GM10248 (cell line): ENCODE measurements at regions not wholly inside any gene's neighbourhood (a gene's known extent, or its start where the extent isn't known, plus 50 kb on each side); places are given as distances from the start of the nearest gene placed in this dataset.

ENCODE experiments used
- CTCF ChIA-PET: fragments of 300-600 bp; sonication (Branson Sonifier 250); formaldehyde crosslinking; extraction: SDS; loops from one replicate; lab custom pipeline; 2021; ENCODE audit warnings: antibody characterized with exemption; lab: Yijun Ruan, JAX
- POLR2A ChIA-PET: fragments of 350-650 bp; sonication (Branson Sonifier 250); formaldehyde crosslinking; extraction: SDS; loops from one replicate; lab custom pipeline; 2020; ENCODE audit warnings: antibody characterized with exemption; lab: Yijun Ruan, JAX
- DNase-seq: peaks from one replicate; pipeline ENCODE4 v3.0.0; 2012; ENCODE audit errors: extremely low spot score
- CTCF ChIP-seq: IDR thresholded peaks from 2 replicates; pipeline ENCODE4 v1.5.1; 2012; ENCODE audit warnings: mild to moderate bottlenecking, low read depth; ENCODE audit errors: extremely low read depth, missing control alignments, control extremely low read depth

DNA sequence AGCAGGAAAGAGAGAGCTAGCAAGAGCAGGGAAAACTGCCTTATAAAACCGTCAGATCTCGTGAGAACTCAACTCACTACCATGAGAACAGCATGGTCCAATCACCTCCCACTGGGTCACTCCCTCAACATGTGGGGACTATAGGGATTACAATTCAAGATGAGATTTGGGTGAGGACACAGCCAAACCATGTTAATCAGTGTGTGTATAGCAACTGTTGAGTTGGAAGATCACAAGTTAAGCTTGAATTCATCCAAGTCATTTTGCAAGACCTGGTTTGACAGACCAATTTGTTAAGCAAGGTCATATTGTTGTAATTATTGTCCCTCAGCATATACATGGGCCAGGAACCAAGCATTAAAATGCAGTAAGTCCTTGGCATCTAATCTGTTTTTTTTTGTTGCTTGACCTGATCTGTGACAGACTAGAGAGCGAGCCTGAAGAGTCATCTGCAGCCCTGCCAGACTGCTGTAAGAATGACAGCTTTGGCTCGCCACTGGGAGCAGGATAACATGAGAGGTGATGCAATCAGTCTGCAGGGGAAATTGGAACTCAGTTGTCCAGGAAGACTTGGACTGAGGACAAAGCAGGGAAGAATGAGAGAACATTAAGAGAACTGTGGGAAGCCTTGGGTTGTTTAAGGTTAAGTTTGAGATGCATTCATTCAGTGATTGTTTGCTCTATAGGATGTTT lies 297.6 kb upstream of the SEL1L start:
- ChIA-PET CTCF (interaction anchor here (1.4 kb wide), 1 partner anchor 13 kb away, joined by 5 read pairs; no protein-coding TSS in a partner anchor), POLR2A (no interaction called here)
- no peak for DNase-seq
- no peak for TF ChIP-seq CTCF

GRCh38 chr14:81834308-81834707 lies 300.7 kb upstream of the SEL1L start:
- POLR2A ChIA-PET, result no interaction called here
- CTCF ChIA-PET, result no interaction called here
- TF ChIP-seq CTCF, result no peak
- no peak for DNase-seq

DNA sequence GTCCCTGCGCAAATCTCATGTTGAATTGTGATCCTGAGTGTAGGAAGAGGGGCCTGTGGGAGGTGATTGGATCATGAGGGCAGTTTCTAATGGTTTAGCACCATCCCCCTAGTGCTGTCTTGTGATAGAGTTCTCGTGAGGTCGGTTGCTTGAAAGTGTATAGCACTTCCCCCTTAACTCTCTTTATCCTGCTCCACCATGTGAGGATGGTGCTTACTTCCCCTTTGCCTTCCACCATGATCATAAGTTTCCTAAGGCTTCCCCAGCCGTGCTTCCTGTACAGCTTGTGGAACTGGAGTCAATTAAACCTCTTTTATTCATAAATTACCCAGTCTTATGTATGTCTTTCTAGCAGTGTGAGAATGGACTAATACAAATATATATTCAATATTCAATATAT lies 303.7 kb upstream of the SEL1L start:
- TF ChIP-seq CTCF, result no peak
- ChIA-PET CTCF (no interaction called here), POLR2A (no interaction called here)
- DNase-seq, result no peak

- CTCF ChIA-PET, result no interaction called here
- DNase-seq, result no peak
- POLR2A ChIA-PET, result no interaction called here
- TF ChIP-seq CTCF, result no peak
Observed at GRCh38 chr14:81839056-81839455, 305.4 kb upstream of the SEL1L start.

GRCh38 chr14:81841346-81841745 lies 307.7 kb upstream of the SEL1L start:
- TF ChIP-seq CTCF, result no peak
- ChIA-PET CTCF (no interaction called here), POLR2A (no interaction called here)
- no peak for DNase-seq

DNA sequence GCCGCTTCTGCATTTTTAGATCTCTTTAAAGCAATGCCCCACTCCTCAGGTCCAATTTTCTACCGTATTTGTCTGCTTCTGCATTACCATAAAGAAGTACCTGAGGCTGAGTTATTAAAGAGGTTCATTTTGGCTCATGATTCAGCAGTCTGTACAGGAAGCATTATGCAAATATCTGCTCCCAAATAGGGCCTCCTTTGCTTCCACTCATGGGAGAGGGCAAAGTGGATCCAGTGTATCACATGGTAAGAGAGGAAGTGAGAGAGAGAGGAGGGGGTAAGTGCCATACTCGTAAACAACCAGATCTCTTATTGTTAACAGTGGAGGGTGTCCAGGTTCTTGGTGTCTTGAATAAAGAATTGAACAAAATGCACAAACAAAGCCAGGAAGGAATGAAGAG lies 316.1 kb upstream of the SEL1L start:
- no peak for TF ChIP-seq CTCF
- no peak for DNase-seq
- ChIA-PET POLR2A (no interaction called here), CTCF (no interaction called here)
